NCI-H2171 treated with DMSO at 0.1 percent for 48 hours (cell line): ENCODE measurements at regions not wholly inside any gene's neighbourhood (a gene's known extent, or its start where the extent isn't known, plus 50 kb on each side); places are given as distances from the start of the nearest gene placed in this dataset.

Experiments
- DNase-seq: peaks from one replicate; lab custom pipeline; 2025; lab: John Stamatoyannopoulos, UW

- no peak for DNase-seq
These were observed 801.6 kb downstream of the KCTD16 start for GRCh38 chr5:144972317-144972716.

- DNase-seq: no peak
These were observed 800.6 kb downstream of the KCTD16 start for GRCh38 chr5:144971108-144971850.

- DNase-seq: no peak
These were observed 789.6 kb downstream of the KCTD16 start for GRCh38 chr5:144960296-144960695.

GRCh38 chr5:144958002-144958401 is 787.3 kb downstream of the KCTD16 start:
- DNase-seq: no peak

- no peak for DNase-seq
These were observed 780.3 kb downstream of the KCTD16 start for GRCh38 chr5:144950996-144951395.

- no peak for DNase-seq
These were observed 776.4 kb downstream of the KCTD16 start for GRCh38 chr5:144947023-144947422.

- no peak for DNase-seq
These were observed 774.8 kb downstream of the KCTD16 start for GRCh38 chr5:144945503-144945902.

- DNase-seq: peak; percentile 7
These were observed 774.3 kb downstream of the KCTD16 start for GRCh38 chr5:144944936-144945335.

GRCh38 chr5:144941004-144941403 is 770.3 kb downstream of the KCTD16 start:
- DNase-seq: no peak

GRCh38 chr5:144918371-144918770 is 747.7 kb downstream of the KCTD16 start:
- no peak for DNase-seq

GRCh38 chr5:144915452-144915851 is 744.8 kb downstream of the KCTD16 start:
- DNase-seq: no peak

- no peak for DNase-seq
These were observed 743.0 kb downstream of the KCTD16 start for GRCh38 chr5:144913661-144914060.

- no peak for DNase-seq
These were observed 725.8 kb downstream of the KCTD16 start for GRCh38 chr5:144896473-144896872.

GRCh38 chr5:144886668-144887067 is 716.0 kb downstream of the KCTD16 start:
- no peak for DNase-seq

- no peak for DNase-seq
These were observed 712.1 kb downstream of the KCTD16 start for GRCh38 chr5:144882739-144883283.

GRCh38 chr5:144880513-144880912 is 709.8 kb downstream of the KCTD16 start:
- DNase-seq: no peak

GRCh38 chr5:144876990-144877389 is 706.3 kb downstream of the KCTD16 start:
- no peak for DNase-seq

- DNase-seq: no peak
These were observed 702.4 kb downstream of the KCTD16 start for GRCh38 chr5:144873076-144873475.

- DNase-seq: peak; percentile 1
These were observed 693.4 kb downstream of the KCTD16 start for GRCh38 chr5:144864118-144864517.

GRCh38 chr5:144857454-144857853 is 686.8 kb downstream of the KCTD16 start:
- no peak for DNase-seq

- no peak for DNase-seq
These were observed 673.4 kb downstream of the KCTD16 start for GRCh38 chr5:144844086-144844485.

- no peak for DNase-seq
These were observed 661.7 kb downstream of the KCTD16 start for GRCh38 chr5:144832416-144832815.

- DNase-seq: no peak
These were observed 661.0 kb downstream of the KCTD16 start for GRCh38 chr5:144831650-144832049.

GRCh38 chr5:144822503-144822902 is 651.8 kb downstream of the KCTD16 start:
- no peak for DNase-seq
